ENCODE measurements at regions not wholly inside any gene's neighbourhood (a gene's known extent, or its start where the extent isn't known, plus 50 kb on each side); places are given as distances from the start of the nearest gene placed in this dataset.

DNA sequence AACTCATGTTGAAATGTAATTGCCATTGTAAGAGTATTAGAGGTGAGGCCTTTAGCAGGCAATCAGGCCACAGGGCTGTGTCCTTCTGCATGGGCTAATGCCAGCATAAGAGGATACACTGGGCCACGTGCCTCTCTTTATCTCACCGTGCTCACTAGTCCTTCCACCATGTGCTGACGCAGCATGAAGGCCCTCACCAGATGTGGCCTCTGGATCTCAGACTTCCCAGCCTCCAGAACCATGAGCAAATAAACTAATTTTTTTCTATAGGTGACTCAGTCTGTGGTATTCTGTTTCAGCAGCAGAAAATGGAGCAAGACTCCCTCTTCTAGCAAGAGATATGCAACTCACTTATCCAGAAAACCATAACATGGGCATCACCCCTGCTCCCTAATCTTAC, 149.7 kb upstream of the ZNF236 start:
- H3K4me3 ChIP-seq (ENCODE audit: low read depth, low read length) = no peak overlapping the region
- DNase-seq (ENCODE audit: low read depth) = no peak
- TF ChIP-seq CTCF (IDR thresholded peaks at IDR 0.05; ENCODE audit: low read depth, low read length, missing control alignments) = no peak

DNA sequence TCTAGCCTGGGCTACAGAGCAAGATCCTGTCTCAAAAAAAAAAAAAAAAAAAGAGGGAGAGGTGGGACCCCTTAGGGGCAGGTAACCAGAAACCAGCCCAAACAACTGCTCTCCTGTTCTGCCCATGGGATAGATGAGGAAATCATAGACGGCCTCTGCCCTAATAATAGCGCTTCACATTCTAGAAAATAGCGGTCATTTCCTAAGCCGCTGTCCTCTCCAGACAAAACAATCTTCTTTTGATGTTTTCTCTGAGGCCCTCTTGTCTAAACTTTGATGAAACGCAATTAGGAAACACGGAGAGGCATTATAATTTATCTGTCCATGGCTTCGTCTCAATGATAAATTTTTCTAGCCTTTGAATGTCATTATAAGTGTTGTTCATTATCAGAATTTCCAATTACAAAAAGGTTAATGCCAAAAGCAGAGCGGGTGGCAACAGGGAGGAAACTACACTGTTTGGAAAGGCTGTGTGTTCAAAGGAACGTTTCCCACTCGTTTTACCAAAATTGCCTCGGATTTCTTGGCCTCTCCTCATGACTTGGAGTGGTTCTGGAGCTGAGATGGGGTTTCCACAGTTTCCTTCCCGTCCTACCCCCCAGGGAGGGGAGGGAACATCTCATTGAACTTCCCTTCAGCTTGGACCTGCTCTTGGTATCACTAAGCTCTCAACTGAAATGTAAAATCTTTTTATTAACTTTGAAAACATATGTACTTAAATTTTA, 151.6 kb upstream of the ZNF236 start:
- no peak for DNase-seq (ENCODE audit: low read depth)
- no peak for TF ChIP-seq CTCF (IDR thresholded peaks at IDR 0.05; ENCODE audit: low read depth, low read length, missing control alignments)
- no peak overlapping the region for H3K4me3 ChIP-seq (ENCODE audit: low read depth, low read length)

- DNase-seq (ENCODE audit: low read depth) = no peak
- no peak for TF ChIP-seq CTCF (IDR thresholded peaks at IDR 0.05; ENCODE audit: low read depth, low read length, missing control alignments)
- H3K4me3 ChIP-seq (ENCODE audit: low read depth, low read length) = no peak overlapping the region
These were observed 153.8 kb upstream of the ZNF236 start for GRCh38 chr18:76668546-76668945.

DNA sequence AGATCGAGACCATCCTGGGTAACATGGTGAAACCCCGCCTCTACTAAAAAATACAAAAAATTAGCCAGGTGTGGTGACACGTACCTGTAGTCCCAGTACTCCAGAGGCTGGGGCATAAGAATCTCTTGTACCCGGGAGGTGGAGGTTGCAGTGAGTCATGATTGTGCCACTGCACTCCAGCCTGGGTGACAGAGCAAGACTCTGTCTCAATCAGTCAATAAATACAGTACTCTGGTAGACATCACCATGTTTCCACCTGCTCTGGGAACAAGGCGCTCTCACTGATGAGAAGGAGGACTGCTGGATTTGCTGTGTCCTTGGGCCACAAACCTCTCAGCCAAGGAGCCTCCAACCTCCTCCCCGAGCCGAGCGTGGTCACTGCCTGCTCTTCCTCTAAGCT, 154.2 kb upstream of the ZNF236 start:
- H3K4me3 ChIP-seq (ENCODE audit: low read depth, low read length) = no peak overlapping the region
- no peak for TF ChIP-seq CTCF (IDR thresholded peaks at IDR 0.05; ENCODE audit: low read depth, low read length, missing control alignments)
- DNase-seq (ENCODE audit: low read depth) = no peak

DNA sequence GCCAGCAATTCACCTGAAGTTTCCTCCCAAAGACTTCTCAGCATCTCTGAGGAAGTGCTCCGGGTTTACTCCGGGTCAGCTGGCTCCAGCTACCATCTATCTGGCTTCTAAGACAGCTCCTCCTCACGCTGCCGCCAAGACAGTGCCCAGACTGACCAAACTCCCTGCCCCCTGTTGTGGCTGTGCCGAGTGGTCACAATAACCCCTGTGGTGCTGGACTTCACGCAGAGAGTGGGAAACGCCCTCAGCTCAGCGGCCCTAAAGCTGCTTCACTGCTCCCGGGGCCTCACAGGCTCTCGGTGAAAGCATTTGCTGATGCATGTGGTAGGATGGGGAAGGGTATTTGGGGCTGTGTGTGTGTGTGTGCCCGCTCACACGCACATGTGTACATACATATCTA, 154.8 kb upstream of the ZNF236 start:
- no peak overlapping the region for H3K4me3 ChIP-seq (ENCODE audit: low read depth, low read length)
- no peak for DNase-seq (ENCODE audit: low read depth)
- TF ChIP-seq CTCF (IDR thresholded peaks at IDR 0.05; ENCODE audit: low read depth, low read length, missing control alignments) = no peak

DNA sequence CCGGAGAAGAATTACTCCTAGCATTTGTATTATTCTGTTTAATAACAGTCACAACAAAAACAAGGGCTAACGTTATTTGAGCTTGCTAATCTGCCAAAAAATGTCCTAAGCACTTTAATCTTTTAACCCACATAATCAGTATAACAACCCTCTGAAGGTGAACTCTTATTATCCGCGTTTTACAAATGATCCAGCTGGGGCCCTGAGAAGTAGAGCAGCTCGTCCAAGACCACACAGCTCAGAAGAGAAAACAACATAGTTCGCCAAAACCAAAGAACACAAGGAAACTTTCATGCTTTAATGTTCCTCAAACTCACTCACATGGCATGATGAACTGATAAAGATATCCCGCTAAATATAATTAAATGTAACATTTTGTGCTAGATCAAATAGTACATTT, 159.7 kb upstream of the ZNF236 start:
- H3K4me3 ChIP-seq (ENCODE audit: low read depth, low read length) = no peak overlapping the region
- TF ChIP-seq CTCF (IDR thresholded peaks at IDR 0.05; ENCODE audit: low read depth, low read length, missing control alignments) = no peak
- DNase-seq (ENCODE audit: low read depth) = no peak

GRCh38 chr18:76660571-76661192, 161.7 kb upstream of the ZNF236 start:
- no peak for TF ChIP-seq CTCF (IDR thresholded peaks at IDR 0.05; ENCODE audit: low read depth, low read length, missing control alignments)
- DNase-seq (ENCODE audit: low read depth) = no peak

More at GRCh38 chr18:76660571-76661192, 161.7 kb upstream of the ZNF236 start:
- no peak overlapping the region for H3K4me3 ChIP-seq (ENCODE audit: low read depth, low read length)
